D721Med (cell line): ENCODE measurements at regions not wholly inside any gene's neighbourhood (a gene's known extent, or its start where the extent isn't known, plus 50 kb on each side); places are given as distances from the start of the nearest gene placed in this dataset.

ENCODE experiments used
- DNase-seq: peaks from one replicate; pipeline ENCODE4 v3.0.0; 2011; ENCODE audit warnings: low spot score; ENCODE audit not compliant: insufficient read length
- FAIRE-seq: peaks from 2 replicates; lab custom pipeline; 2011; peaks lifted over from hg19 to GRCh38; lab: Jason Lieb, UNC
- CTCF ChIP-seq: IDR thresholded peaks from 2 replicates; pipeline ENCODE4 v1.5.1; 2012; ENCODE audit warnings: mild to moderate bottlenecking, control low read depth; ENCODE audit not compliant: insufficient read depth; ENCODE audit errors: missing control alignments

GRCh38 chr20:22529150-22530019, 55.0 kb downstream of the FOXA2 start:
- FAIRE-seq (no peak), DNase-seq (no peak)
- no peak for TF ChIP-seq CTCF

DNA sequence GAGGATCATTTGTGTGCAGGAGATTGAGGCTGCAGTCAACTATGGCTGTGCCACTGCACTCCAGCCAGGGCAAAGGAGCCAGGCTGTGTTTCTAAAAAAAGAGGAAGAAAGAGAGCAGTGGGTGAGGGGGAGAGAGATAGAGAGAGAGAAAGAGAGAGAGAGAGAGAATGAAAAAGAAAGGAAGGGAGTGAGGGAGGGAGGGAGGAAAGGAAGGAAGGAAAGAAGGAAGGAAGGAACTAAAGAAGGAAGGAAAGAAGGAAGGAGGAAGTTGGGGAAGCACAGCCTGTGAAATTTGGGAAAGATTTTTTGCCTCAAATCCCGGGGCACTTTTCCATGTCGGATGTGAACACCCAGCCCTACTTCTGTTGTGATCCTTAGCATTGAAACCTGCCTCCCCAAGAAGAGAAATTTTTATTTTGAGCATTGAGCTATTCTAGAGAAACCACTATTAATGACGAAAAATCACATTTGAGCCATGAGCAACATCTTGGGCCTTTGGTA, 57.8 kb downstream of the FOXA2 start:
- no peak for TF ChIP-seq CTCF
- FAIRE-seq (no peak), DNase-seq (no peak)

DNA sequence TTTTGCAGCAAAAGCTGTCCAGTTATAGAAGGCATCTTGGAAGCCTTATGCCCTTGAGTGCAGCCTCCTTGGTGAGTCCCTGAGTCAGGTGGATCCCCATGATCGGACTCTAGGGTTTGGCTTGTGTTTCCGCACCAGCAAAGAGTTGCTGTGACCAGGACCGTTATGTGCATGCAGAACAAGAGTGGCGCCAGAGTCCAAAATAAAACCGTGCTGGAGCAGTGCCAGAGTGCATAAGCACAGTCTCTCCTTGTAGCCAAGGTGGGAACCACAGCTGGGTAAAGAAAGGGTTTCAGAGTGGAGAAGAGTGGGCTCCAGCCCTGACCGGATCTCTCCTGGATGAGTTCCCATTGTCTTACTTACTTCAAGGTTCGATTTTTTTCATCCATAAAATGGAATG, 58.6 kb downstream of the FOXA2 start:
- DNase-seq, result no peak
- TF ChIP-seq CTCF, result no peak

GRCh38 chr20:22525069-22525820, 59.1 kb downstream of the FOXA2 start:
- TF ChIP-seq CTCF, result no peak
- no peak for FAIRE-seq
- no peak for DNase-seq

More for the DNA sequence above, 58.6 kb downstream of the FOXA2 start:
- no peak for FAIRE-seq

GRCh38 chr20:22524393-22525015, 59.9 kb downstream of the FOXA2 start:
- FAIRE-seq, result no peak
- no peak for TF ChIP-seq CTCF

GRCh38 chr20:22523499-22524392, 60.6 kb downstream of the FOXA2 start:
- no peak for TF ChIP-seq CTCF
- DNase-seq (no peak), FAIRE-seq (no peak)

More at GRCh38 chr20:22524393-22525015, 59.9 kb downstream of the FOXA2 start:
- DNase-seq, result no peak
